Fibroblast of lung (primary cell): ENCODE measurements at regions not wholly inside any gene's neighbourhood (a gene's known extent, or its start where the extent isn't known, plus 50 kb on each side); places are given as distances from the start of the nearest gene placed in this dataset.

Experiments
- EZH2 ChIP-seq: IDR thresholded peaks from 2 replicates; pipeline ENCODE4 v1.5.1; 2012; ENCODE audit warnings: low read length, control low read depth, mild to moderate bottlenecking; ENCODE audit errors: missing control alignments
- TF ChIP-seq, protein P1 (sequence below), 2 donors: IDR thresholded peaks in 1 of 2; conservative IDR thresholded peaks in 1 of 2; 1 replicate in 1 of 2; 2 replicates in 1 of 2; pipeline ENCODE4 v1.5.1; 2011 to 2012; ENCODE audit warnings: low read length in 2 of 2, control low read depth in 1 of 2, inconsistent platforms in 1 of 2, low read depth in 1 of 2, mild to moderate bottlenecking in 1 of 2

DNA sequence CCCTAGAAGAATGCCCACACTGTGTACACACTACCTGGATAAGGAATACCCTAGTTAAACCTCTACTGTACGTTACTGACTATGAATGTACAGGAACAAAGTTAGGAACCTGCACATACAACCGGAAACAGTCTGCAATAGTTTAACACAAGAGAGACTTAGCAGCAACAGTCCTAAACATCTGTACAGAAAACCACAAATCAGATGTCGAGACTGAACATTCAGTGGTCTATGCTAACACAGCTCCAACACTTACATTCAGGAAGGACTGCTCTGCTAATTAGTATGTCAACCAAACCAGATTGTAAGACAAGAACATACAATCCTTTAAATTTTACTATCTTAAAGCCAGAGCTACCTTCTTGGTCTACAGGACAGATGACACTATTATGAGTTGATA is 104.9 kb downstream of the ZNF429 start:
- TF ChIP-seq, protein P1, sequence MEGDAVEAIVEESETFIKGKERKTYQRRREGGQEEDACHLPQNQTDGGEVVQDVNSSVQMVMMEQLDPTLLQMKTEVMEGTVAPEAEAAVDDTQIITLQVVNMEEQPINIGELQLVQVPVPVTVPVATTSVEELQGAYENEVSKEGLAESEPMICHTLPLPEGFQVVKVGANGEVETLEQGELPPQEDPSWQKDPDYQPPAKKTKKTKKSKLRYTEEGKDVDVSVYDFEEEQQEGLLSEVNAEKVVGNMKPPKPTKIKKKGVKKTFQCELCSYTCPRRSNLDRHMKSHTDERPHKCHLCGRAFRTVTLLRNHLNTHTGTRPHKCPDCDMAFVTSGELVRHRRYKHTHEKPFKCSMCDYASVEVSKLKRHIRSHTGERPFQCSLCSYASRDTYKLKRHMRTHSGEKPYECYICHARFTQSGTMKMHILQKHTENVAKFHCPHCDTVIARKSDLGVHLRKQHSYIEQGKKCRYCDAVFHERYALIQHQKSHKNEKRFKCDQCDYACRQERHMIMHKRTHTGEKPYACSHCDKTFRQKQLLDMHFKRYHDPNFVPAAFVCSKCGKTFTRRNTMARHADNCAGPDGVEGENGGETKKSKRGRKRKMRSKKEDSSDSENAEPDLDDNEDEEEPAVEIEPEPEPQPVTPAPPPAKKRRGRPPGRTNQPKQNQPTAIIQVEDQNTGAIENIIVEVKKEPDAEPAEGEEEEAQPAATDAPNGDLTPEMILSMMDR (conservative IDR thresholded peaks at IDR 0.05 in 1 of 2, IDR thresholded peaks at IDR 0.05 in 1 of 2; ENCODE audit: low read depth in 1 of 2, low read length in 2 of 2), result no peak
- TF ChIP-seq EZH2, result no peak
